Activated CD8-positive, alpha-beta memory T cell treated with anti-CD3 and anti-CD28 coated beads for 24 hours (primary cell): ENCODE measurements at regions not wholly inside any gene's neighbourhood (a gene's known extent, or its start where the extent isn't known, plus 50 kb on each side); places are given as distances from the start of the nearest gene placed in this dataset.

Experiments
- DNase-seq: peaks from one replicate; pipeline ENCODE4 v3.0.0-alpha.2; 2020

GRCh38 chr2:15828576-15828975 is 111.8 kb upstream of the MYCN start:
- no peak for DNase-seq

GRCh38 chr2:15829091-15829801 is 111.1 kb upstream of the MYCN start:
- no peak for DNase-seq

GRCh38 chr2:15829985-15830384 is 110.4 kb upstream of the MYCN start:
- DNase-seq, result no peak

GRCh38 chr2:15830937-15831549 is 109.3 kb upstream of the MYCN start:
- DNase-seq, result no peak

- no peak for DNase-seq
Observed at GRCh38 chr2:15832030-15832709, 108.2 kb upstream of the MYCN start.

- no peak for DNase-seq
Observed at GRCh38 chr2:15832849-15833680, 107.3 kb upstream of the MYCN start.

GRCh38 chr2:15833731-15834130 is 106.6 kb upstream of the MYCN start:
- DNase-seq, result no peak

GRCh38 chr2:15834381-15835031 is 105.8 kb upstream of the MYCN start:
- no peak for DNase-seq

- DNase-seq, result no peak
Observed at GRCh38 chr2:15835991-15836688, 104.2 kb upstream of the MYCN start.

- no peak for DNase-seq
Observed at GRCh38 chr2:15836689-15837610, 103.4 kb upstream of the MYCN start.

GRCh38 chr2:15838481-15839090 is 101.8 kb upstream of the MYCN start:
- no peak for DNase-seq

GRCh38 chr2:15839426-15840124 is 100.8 kb upstream of the MYCN start:
- no peak for DNase-seq

- no peak for DNase-seq
Observed at GRCh38 chr2:15840148-15840547, 100.2 kb upstream of the MYCN start.

GRCh38 chr2:15840969-15841368 is 99.4 kb upstream of the MYCN start:
- no peak for DNase-seq

- no peak for DNase-seq
Observed at GRCh38 chr2:15841776-15842560, 98.4 kb upstream of the MYCN start.

GRCh38 chr2:15842758-15843666 is 97.3 kb upstream of the MYCN start:
- DNase-seq, result no peak

GRCh38 chr2:15844211-15844801 is 96.0 kb upstream of the MYCN start:
- DNase-seq, result no peak

- no peak for DNase-seq
Observed at GRCh38 chr2:15845294-15845693, 95.1 kb upstream of the MYCN start.
